Ureter (tissue), 1 donor: ENCODE measurements at regions not wholly inside any gene's neighbourhood (a gene's known extent, or its start where the extent isn't known, plus 50 kb on each side); places are given as distances from the start of the nearest gene placed in this dataset.

Experiments
- DNase-seq: peaks from one replicate; pipeline ENCODE4 v3.0.0-alpha.2; 2020; ENCODE audit warnings: low spot score
- donor health status: DM: yes; HTN: yes; CAD: no.

GRCh38 chr20:56996533-56996932 is 269.9 kb downstream of the BMP7 start:
- DNase-seq: no peak

- no peak for DNase-seq
These were observed 268.0 kb downstream of the BMP7 start for GRCh38 chr20:56998438-56998837.

GRCh38 chr20:57000441-57000968 is 265.9 kb downstream of the BMP7 start:
- DNase-seq: no peak

- DNase-seq: no peak
These were observed 265.2 kb downstream of the BMP7 start for GRCh38 chr20:57001126-57001767.

- no peak for DNase-seq
These were observed 264.3 kb downstream of the BMP7 start for GRCh38 chr20:57002066-57002570.

- DNase-seq: no peak
These were observed 263.4 kb downstream of the BMP7 start for GRCh38 chr20:57003012-57003411.

- no peak for DNase-seq
These were observed 262.0 kb downstream of the BMP7 start for GRCh38 chr20:57004416-57004815.

GRCh38 chr20:57004951-57005933 is 261.2 kb downstream of the BMP7 start:
- DNase-seq: no peak

- DNase-seq: no peak
These were observed 259.9 kb downstream of the BMP7 start for GRCh38 chr20:57006411-57007170.

GRCh38 chr20:57007171-57007540 is 259.3 kb downstream of the BMP7 start:
- no peak for DNase-seq

- no peak for DNase-seq
These were observed 258.2 kb downstream of the BMP7 start for GRCh38 chr20:57008217-57008616.

- DNase-seq: no peak
These were observed 257.1 kb downstream of the BMP7 start for GRCh38 chr20:57009355-57009754.

GRCh38 chr20:57009775-57010174 is 256.7 kb downstream of the BMP7 start:
- DNase-seq: no peak

GRCh38 chr20:57012691-57013090 is 253.8 kb downstream of the BMP7 start:
- no peak for DNase-seq

GRCh38 chr20:57013217-57013616 is 253.2 kb downstream of the BMP7 start:
- no peak for DNase-seq

GRCh38 chr20:57013741-57014140 is 252.7 kb downstream of the BMP7 start:
- peak; percentile 61 for DNase-seq

- DNase-seq: no peak
These were observed 246.1 kb downstream of the BMP7 start for GRCh38 chr20:57020364-57020763.

- no peak for DNase-seq
These were observed 244.1 kb downstream of the BMP7 start for GRCh38 chr20:57022306-57022705.

- no peak for DNase-seq
These were observed 243.4 kb downstream of the BMP7 start for GRCh38 chr20:57023007-57023406.

- no peak for DNase-seq
These were observed 242.4 kb downstream of the BMP7 start for GRCh38 chr20:57023997-57024396.

GRCh38 chr20:57024849-57025248 is 241.6 kb downstream of the BMP7 start:
- DNase-seq: no peak

GRCh38 chr20:57025261-57025660 is 241.2 kb downstream of the BMP7 start:
- DNase-seq: no peak
